HG02938 (cell line): ENCODE measurements at regions not wholly inside any gene's neighbourhood (a gene's known extent, or its start where the extent isn't known, plus 50 kb on each side); places are given as distances from the start of the nearest gene placed in this dataset.
A peak's percentile ranks its signal among the peaks of the same experiment; 100 is the strongest.
"Not testable (repeated sequence)": the region's sequence is repeated elsewhere in the genome, so short reads cannot be mapped to it uniquely, and the experiment has no call there.

Source experiments
- ATAC-seq: cut with Tn5 transposase; IDR thresholded peaks from one replicate; pipeline ENCODE4 v1.9.1; 2021; ENCODE audit warnings: mild to moderate bottlenecking, moderate library complexity; ENCODE audit not compliant: unreplicated experiment

GRCh38 chr14:53430870-53431269, 277.7 kb upstream of the DDHD1 start:
- ATAC-seq: no peak

DNA sequence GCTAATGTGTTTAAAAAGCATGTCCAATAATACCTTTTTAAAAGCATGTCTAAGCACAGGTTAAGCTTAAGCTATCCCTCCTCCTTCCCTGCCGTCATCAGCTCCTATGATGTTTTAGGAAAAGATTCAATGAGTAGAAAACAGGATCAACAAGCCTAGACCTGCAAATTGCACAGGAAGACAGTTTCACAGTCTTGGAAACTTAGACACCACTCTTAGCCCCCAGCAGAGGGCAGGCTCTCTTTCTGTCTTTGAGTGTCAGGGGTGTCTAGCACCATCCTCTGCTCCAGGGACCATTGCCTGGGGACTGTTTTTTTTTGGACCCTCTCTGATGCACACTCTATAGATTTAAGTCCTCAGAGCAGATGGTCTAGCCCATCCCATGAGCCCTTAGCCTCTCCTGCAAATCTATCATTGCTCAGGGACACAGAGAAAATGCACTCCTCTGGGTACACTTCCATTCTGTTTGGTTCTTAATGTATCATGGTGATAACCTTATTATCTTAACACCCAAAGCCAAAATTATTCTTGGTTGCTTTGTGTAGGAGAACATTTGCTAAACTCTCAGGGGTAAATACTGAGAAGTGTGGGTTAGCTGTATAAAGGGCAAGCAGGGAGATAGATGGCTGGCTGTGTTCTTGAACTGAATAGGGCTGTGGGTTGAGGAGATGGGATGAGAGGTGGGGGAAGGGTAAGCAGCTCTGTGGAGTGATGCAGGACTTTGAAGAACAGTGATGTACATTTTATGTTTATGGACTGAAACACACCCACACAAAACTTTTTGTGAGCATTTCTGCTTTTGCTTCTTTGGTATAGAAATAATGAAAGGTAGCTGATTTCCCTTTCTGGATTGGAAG, 259.9 kb upstream of the DDHD1 start:
- ATAC-seq: no peak

DNA sequence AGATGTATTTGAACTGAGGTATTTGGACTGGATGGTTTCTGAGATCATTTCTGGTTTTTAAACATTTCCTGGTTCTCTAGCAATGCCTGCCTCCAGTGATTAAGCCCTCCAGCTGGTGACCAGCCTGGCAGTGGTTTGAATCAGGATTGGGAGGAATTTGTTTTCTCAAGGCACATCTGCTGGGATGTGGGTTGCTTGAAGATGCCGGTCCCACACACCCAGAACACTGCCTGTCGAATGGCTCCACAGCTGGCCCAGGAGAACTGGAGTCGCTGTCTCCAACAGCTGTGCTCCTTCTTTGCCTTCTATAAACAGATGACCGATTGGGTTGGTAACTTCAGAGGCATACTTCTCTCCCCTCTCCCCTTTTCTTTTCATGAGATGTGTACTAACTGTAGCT, 258.0 kb upstream of the DDHD1 start:
- ATAC-seq: no peak

DNA sequence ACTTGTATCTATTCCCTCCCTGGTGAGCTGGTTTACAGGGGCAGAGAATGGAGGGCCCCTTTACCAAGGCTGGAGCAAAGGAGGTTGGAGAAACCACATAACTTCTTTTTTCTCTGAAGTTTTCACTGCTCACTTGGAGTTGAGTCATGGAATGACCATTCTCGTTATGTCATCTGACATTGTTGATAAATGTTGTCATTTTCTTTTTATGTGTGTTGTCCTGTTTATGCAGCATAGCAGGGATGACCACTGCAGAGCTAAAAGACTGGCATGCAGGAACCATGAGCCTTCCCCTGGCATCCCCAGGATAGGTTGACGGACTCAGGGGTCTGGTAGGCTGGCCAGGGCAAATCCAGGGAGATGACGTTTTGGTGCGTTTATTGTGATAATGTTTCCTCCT, 256.8 kb upstream of the DDHD1 start:
- ATAC-seq: no peak

- no peak for ATAC-seq
Measured at GRCh38 chr14:53409289-53409688, 256.2 kb upstream of the DDHD1 start.

DNA sequence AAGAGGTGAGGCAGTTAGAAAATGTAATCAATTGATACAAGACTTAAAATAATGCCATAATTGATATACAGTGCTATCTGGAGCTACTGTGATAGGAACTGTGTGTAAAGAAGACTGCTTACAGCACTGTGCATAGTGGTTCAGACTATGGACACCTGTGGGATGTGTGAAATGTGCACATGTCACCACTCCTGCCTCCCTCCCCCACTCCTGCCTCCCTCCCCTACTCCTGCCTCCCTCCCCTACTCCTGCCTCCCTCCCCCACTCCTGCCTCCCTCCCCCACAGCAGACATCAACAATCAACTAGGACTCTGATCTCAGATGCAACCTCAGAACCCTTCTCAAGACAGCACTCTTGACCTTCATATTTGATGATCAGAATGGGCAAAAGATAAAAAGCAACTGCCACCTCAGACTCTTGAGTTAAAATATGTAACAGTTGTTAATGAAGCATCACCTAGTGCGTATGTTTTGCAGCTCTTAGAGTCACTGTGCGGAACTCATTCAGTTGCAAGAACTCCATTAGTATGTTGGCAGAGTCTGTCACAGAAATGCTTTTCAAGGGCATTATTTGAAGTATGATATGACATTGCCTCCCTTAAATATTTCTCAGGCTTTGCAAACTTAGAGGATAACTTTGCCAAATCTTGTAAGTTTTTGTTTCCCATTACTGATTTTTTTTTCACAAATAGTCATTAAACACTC, 255.2 kb upstream of the DDHD1 start:
- ATAC-seq: no peak

DNA sequence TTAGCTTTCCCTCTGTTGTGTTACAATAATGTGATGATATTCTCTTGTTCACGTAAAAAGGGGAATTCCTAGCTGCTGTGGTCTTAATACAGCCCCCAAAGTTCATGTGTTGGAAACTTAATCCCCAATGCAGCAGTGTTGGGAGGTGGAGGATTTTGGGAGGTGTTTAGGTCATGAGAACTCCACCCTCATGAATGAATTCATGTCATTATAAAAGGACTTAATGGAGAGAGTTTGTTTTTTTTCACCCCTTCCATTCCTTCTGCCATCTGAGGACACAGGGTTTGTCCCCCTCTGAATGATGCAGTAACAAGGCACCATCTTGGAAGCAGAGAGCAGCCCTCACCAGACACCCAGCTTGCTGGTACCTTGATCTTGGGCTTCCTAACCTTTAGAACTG, 253.4 kb upstream of the DDHD1 start:
- no peak for ATAC-seq

DNA sequence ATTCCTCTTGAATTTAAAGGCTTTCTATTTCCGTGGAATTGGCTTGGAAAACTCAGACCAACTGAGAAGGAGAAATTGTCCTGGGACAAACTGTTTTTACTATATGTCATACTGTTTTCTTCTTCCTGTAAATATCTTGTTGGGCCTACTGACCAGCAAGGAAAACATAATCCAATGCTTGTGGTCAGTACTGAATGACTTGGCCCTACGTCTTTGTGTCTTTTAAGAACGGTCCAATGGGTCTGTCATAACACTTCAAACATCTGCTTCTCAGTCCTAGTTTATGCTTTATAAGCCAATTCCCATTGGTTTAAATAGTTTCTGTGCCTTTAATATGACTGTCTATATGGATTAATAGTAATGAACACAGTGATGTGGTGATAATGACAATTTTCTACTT, 248.5 kb upstream of the DDHD1 start:
- no peak for ATAC-seq

- ATAC-seq: no peak
Measured at GRCh38 chr14:53399057-53399456, 245.9 kb upstream of the DDHD1 start.

DNA sequence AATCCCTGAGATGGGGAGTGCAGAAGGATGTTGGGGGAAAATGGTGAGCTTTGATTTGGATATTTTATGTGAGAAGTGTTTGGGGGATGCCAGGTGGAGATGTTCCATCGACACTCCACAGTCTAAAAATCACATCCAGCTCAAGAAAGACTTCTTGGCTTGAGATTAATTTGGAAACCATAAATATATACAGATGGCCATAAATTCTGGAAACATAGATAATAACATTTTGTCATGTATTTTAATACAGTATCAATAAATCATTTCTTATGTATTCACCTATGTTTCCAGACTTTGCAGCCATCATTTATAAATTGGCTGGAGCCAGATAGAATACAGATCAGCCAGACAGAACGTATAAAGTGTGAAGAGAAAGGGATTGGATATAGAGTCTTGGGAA, 245.5 kb upstream of the DDHD1 start:
- no peak for ATAC-seq

- not testable (repeated sequence) for ATAC-seq
Measured at GRCh38 chr14:53395267-53395666, 242.1 kb upstream of the DDHD1 start.

GRCh38 chr14:53391631-53392285, 238.6 kb upstream of the DDHD1 start:
- no peak for ATAC-seq

GRCh38 chr14:53391156-53391555, 238.0 kb upstream of the DDHD1 start:
- ATAC-seq: no peak

DNA sequence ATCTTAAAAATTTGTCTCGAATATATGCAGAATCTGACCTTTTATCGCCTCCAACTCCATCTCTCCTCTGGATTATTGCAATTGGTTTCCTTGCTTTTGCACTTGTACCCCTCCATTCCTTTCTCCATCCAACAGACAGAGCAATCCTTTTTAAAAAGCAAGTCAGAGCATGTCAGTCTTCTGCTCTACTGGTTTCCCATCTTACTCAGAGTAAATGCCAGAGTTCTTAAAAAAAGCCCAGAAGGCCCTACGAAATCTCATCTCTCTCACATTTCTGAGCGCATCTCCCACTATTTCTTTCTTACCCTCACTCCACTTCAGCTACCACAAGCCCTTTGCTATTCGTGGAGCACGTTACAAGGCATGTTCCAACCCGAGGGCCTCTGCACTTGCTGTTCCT, 236.9 kb upstream of the DDHD1 start:
- ATAC-seq: no peak

GRCh38 chr14:53389202-53389601, 236.1 kb upstream of the DDHD1 start:
- no peak for ATAC-seq

GRCh38 chr14:53386362-53386761, 233.2 kb upstream of the DDHD1 start:
- ATAC-seq: no peak

GRCh38 chr14:53384536-53384935, 231.4 kb upstream of the DDHD1 start:
- ATAC-seq: no peak

GRCh38 chr14:53384073-53384472, 230.9 kb upstream of the DDHD1 start:
- ATAC-seq: no peak

- no peak for ATAC-seq
Measured at GRCh38 chr14:53381895-53382294, 228.8 kb upstream of the DDHD1 start.

- ATAC-seq: peak; percentile 43
Measured at GRCh38 chr14:53380867-53381225, 227.7 kb upstream of the DDHD1 start.

DNA sequence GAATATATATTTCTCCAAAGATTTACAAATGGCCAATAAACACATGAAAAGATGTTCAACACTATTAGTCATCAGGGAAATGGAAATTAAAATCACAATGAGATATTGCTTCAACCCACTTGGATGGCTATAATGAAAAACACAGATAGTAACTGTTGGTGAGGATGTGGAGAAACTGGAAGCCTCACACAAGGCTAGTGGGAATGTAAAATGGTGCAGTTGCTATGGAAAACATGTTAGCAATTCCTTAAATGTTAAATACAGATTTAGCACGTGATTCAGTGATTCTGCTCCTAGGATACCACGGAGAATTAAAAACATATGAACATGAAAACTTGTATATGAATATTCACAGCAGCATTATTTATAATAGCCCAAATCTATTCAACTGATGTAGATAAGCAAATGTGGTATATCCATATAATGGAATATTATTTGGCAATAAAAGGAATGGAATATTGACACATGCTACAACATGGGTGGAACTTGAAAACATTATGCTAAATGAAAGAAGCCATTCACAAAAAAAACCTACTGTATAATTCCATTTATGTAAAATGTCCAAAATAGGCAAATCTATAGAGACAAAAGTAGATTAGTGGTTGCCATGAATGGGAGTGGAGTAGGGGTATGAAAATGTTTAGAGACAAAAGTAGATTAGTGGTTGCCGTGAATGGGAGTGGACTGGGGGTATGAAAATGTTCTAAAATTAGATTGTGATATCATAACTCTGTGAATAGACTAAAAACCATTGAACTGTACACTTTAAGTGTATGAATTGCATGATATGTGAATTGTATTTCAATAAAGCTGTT, 227.1 kb upstream of the DDHD1 start:
- ATAC-seq: peak; percentile 66
